ENCODE measurements at regions not wholly inside any gene's neighbourhood (a gene's known extent, or its start where the extent isn't known, plus 50 kb on each side); places are given as distances from the start of the nearest gene placed in this dataset.
A peak's percentile ranks its signal among the peaks of the same experiment; 100 is the strongest.

DNA sequence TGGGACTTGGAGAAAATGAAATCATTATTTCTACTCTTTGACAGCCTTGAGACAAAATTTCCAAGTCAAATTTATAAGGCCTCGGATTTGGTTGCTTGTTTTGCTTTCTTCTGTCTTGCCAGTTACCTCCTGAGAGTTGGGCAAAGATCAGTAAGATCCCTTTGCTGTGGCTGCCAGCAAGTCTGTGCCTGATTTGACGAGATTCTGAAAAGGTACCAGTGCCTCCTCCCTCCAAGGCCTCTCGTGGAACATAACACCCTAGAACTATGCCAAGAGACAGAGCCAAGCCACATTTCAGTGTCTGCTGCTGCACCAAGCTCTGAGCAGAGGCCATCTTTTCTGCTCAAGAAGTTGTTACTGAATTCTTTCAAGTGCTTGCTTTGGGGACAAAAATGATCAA lies 61.0 kb downstream of the GTPBP8 start:
- FAIRE-seq (no peak), DNase-seq (ENCODE audit: low spot score) (no peak)

DNA sequence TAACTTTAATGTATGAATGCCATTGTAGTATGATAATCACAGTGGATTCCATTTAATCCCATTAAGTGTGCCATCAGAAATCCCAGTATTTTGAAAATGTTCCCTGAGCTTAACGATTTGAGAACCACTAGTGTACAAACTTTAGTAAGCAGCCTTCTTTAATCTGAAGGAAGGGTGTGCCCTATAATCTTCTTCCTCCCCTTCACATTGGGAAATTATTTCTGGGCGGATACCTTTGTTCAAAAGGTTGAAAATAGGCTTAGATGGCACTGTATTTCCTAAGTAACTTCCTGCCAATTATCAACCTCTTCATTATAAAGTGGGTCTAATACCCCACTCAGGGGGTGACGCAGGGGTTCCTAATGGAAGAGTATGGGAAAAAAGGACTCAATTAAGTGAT lies 62.4 kb downstream of the GTPBP8 start:
- DNase-seq (ENCODE audit: low spot score) (no peak), FAIRE-seq (no peak)

DNA sequence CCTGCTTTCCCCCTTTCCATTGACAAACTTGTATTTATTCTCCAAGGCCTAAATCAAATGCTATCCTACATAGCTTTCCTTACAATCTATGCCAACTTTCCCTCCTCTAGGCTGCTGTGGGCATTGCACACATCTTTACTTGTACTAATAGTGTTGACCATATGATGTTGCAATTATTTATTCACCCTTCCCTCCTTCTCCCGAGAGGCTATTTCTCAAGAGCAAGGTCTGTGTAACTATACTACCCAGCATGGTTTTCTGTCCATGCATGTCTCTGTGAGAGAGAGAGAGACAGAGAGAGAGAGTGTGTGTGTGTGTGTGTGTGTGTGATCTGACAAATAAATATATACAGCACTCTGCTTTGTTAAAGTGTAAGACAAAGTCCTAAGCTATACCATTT lies 63.8 kb downstream of the GTPBP8 start:
- DNase-seq (ENCODE audit: low spot score) (no peak), FAIRE-seq (no peak)

DNA sequence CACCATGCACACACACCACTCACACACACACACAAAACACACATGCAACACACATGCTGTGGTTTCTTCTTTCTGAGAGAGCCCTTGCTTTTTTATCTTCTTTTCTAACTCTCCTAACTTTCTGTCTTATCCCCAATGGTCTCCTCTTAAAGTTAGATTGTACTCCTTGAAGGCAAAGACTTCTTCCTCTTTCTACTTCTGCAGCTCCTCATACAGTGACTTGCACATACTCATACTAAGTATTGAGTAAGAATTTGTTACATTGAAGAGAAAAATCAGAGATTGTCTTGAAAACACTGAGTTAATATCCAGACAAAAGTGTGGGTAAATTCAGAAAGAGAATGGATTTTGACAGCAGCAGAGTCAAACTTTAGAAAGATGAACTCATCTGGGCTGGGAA lies 64.4 kb downstream of the GTPBP8 start:
- no peak for DNase-seq (ENCODE audit: low spot score)
- no peak for FAIRE-seq

DNA sequence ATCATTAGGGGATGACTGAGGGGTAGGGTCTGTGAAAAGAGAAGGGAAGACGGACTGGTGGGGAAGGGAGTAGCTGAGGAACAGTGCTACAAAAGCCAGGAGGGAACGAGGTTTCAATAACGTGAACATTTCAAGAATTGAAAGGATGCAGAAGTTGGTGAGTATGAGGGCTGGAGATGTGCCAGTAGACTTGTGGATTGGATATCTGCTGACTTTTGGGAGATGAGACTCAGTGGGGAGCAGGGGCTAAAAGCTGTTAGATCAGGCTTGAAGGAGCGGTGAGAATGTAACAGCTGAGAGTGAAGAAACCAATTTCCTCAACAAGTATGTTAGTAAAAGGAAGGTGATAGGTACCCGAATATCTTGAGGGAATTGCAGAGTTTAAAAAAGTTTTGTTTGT lies 65.2 kb downstream of the GTPBP8 start:
- no peak for DNase-seq (ENCODE audit: low spot score)
- FAIRE-seq = no peak

DNA sequence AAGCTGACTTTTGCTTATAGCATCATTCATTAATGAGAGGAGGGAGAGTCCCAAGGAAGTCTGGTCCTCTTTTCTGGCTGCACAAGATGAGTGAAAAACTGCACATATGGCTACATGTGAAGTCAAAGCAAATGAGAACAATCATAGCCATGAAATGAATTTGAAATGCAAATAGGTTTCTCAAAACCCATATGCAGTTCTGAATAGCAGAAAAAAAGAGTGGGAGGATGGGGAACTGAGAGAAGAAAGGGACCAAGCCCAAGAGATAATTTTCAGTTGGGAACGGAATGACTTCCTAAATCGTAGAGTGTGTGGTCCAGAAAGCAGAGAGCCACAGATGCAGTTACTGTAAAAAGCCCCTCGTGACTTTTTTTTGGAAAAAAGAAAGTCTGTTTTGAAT lies 66.3 kb downstream of the GTPBP8 start:
- no peak for DNase-seq (ENCODE audit: low spot score)
- FAIRE-seq = no peak

DNA sequence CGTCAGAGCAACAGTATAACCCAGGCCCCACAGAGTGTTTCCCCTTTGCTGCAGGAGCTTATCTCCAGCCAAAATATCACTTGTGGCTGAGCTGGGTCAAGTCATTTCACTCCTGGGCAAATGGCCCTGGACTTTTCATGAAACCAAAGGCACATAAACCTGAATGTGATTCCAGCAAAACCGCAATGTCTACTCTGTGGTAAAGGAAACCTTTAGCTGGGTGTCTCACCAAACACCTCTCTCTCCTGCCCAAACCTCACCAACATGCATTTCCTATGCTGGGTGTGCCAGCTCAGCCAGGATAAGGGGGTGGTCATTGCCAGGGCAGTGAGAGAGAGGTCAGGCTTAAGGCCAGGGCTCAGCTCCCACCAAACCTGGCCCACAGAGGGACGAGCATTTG lies 67.4 kb downstream of the GTPBP8 start:
- no peak for FAIRE-seq
- no peak for DNase-seq (ENCODE audit: low spot score)

DNA sequence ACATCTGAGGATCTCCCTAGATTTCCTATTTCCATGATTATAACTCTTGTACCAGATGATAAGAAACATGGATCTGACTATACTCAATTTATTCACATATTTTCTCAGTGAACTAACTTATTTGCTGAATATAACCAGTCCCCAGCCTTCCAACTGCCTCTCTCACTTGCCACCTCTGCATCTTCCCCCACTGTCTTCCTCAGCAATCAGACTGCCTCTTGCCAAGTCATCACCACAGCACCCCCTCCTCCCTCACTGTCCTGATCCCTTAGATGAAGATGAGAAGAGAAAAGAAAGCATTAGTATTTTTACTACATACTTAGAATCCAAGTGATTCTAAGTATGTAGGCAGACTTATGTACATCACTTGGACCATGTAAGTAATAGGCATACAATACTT lies 71.9 kb downstream of the GTPBP8 start:
- FAIRE-seq (no peak), DNase-seq (ENCODE audit: low spot score) (no peak)

DNA sequence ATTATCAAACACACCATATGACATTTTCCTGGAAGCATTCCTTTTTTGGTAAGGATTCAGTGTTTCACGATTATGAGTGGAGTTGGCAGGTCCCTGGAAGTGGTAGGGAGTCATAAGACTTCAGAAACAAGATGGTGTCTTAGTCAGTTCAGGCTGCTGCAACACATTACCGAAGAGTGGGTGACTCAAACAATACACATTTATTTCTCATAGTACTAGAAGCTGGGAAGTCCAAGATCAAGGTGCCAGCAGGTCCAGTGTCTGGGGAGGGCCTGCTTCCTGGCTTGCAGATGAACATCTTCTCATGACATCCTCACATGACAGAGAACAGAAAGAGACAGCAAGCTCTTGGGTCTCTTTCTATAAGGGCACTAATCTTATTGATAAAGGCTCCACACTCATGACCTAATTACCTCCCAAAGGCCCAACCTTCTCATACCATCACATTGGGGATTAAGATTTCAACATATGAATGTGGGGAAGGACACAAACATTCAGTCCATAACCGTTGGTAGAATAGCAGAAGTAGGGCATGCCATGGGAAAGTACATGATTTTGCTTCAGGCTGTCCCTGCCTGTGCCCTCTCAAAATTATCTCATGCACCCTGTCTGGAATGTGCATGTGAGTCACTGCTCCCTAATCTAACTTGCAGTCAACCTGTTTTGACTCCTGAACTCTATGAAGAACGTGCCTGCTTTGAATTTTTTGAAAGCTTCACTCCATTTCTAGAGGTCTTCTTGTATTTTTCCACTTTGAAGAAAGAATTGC lies 72.5 kb downstream of the GTPBP8 start:
- DNase-seq (ENCODE audit: low spot score) = no peak
- no peak for FAIRE-seq

DNA sequence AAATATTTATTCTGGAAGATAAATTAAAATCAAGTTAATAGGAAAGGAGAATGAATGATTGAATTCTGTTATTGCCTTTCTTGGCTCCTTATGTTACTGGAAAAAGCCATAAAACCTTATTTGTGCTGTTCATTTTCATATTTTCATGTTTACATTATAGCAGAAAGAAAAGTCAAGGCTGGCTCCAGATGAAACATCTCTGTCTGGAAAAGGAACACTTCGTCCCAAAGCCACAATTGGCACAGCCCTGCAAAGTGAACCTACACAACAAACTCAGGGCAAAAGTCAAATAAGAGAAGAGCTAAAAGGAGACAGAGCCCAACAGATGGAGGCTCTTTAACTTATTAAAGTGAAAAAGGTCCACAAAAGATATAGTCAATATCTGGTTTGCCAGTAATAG lies 73.4 kb downstream of the GTPBP8 start:
- FAIRE-seq = no peak
- no peak for DNase-seq (ENCODE audit: low spot score)

DNA sequence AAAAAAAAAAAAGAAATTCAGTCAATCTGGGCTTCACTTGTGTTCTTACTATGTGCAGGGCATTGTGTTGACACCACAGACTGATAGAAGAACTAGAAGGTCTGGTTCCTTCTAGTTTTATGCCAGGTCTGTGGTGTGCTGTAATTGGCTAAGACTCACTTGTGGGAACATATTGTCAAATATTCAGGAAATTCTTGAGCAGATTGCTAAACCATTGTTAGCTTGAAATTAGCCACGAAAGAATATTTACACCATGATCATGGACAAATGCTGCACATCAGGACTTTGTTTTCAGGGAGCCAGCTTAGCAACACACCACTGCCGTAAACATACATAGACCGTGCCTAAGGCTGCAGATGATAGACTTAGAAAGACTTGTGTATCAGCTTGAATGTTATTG lies 74.6 kb downstream of the GTPBP8 start:
- no peak for DNase-seq (ENCODE audit: low spot score)
- FAIRE-seq = no peak

DNA sequence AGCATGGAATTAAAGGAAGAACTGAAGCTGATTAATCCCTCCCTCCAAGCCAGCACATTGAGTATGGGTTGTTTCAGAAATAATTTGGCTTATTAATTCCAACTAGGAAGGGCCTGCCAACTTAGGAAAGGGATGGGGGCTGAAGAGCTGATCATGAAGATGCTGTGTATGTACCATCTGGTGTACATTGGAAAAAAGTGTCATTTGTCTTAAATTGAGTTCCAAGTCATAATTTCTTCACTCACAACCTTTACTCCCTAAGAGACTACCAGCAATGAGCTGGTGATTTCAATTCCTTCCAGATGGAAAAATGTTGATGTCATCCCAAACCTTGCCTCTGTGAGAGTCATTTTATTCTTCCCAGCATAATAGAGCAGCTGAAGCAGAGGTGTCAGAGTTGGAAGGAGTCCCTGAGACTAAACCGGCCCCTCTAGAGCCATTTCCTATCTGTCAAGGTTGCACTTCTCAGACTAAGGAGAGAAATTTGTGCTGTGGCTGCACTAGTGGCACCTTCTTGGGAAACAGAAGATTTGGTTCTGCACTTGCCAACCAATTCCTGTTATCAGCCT lies 79.4 kb downstream of the GTPBP8 start:
- peak; percentile 69 for FAIRE-seq
- DNase-seq (ENCODE audit: low spot score) = no peak

DNA sequence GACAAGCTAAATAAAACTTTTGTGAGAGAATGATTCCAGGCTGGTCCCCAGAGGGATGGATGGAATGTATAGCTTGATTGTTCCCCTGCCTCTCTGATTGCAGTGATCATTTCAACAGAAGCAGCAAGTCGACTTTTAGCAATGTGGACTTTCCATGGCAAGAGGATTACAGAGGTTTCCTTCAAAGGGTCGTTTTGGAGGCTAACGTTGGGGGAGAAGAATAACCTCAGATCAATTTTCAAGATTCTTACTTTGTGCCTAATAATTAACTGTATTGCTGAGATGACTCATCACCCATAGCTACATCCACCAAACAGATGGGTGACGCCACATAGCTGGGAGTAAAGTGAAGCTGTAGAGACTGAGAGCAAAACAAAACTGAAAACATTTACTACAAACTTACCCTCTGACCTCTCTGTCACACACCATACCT lies 79.9 kb downstream of the GTPBP8 start:
- no peak for FAIRE-seq

DNA sequence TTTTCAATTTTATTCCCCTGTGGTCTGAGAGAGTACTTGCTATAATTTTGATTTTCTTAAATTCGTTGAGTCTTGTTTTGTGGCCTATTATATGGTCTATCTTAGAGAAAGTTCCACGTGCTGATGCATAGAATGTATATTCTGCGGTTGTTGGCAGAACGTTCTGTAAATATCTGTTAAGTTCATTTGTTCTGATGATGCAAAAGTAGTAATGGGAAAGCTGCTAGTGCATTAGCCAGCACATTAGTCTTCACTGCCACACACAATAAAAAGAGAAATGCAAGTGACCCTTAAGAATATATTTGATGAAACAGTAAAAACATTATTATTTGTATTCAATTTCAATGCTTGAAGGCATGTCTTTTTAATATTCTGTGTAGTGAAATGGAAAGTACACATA lies 84.8 kb downstream of the GTPBP8 start:
- FAIRE-seq = no peak
- DNase-seq (ENCODE audit: low spot score) = no peak

More for the DNA sequence above, 79.9 kb downstream of the GTPBP8 start:
- no peak for DNase-seq (ENCODE audit: low spot score)

DNA sequence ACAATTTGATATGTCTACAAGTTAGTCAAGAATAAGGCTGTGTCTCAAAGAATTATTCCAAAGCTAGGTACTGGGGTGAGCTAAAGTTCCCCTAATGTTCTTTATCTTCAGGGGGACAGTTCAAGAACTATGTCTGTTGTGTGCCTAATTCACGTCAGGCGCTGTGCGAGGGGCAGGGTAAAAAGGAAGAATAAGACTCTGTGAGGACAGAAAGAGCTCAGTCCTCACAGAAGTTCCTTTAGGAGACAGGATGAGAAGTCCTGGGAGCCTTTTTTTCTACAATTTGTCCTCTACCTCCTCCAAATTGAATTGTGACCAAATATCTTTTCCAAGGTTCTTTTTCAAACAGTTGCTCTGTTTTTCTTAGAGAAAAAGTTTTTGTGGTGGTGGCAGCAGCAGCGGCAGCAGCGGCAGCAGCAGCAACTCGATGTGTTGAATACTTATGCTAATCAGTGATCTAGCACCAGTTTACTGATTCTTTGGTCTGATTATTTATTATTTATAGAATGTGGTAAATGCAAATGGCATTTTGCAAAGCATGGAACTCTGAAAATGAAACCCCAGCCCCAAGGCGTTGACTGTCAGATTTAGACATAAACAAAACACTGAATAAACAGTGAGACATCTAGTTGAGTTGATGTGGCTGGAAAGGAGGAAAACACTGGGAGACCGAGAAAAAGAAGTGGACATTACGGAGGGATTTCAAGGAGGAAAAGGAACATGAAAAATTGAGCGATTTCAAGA lies 88.6 kb downstream of the GTPBP8 start:
- DNase-seq (ENCODE audit: low spot score) (no peak), FAIRE-seq (no peak)

DNA sequence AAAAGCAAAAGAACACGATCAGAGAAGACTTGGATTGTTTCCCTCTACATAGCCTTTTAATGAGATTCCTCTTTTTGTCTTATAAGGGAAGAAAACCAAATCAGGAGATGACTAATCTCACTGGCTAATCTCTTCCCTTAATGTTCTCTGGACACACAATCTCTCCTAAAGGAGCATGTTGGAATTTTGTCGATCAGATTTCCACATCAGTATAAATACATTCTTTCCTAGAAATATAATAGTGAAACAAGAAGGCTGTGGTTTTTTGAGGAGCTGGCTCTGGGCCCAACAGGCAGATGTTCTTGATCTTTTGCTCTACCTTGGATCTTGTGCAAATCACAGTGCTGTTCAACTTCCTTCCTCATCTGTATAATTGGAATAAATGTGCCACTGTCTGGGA lies 94.0 kb downstream of the GTPBP8 start:
- DNase-seq (ENCODE audit: low spot score) (peak; percentile 52), FAIRE-seq (no peak)

DNA sequence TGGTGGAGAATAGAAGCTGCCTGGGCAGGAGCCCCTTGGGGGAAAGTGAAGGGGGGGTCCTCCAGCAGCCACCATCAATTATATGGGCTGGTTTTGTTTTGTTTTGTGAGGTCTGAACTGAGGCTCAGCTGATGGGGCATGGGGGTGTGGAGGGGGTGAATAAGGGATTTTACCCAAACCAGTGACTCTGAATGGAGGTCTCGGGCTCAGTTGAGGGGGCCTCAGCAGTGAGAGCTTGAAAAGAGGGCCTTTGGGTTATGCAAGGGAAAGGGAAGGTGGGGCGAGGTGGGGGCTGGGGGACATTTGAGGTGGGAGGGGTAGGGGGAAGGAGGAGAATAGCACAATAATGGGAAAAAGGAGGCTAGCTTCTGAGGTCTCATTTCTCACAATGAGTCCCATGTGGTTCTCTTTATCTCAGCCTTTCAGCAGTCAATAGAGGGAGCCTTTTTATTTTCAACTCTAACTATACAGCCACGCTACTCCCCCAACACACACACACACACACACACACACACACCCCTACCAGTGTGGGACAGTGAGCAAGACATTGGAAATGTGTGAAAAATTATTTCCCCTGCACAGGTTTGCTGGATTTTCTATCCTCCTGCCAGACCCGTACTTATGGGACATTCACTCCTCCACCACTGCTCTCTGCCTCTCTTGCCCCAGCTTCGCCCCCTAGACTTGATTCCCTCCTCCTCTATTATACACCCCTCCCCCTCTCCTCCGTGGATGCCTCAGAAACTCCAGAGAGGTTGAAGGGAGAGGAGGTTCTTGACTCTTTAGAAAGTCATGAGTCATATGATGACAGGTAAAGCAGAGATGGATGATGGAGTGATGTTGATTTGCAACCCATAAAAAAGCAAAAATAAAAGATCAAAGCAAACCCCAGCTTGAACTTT lies 96.0 kb downstream of the GTPBP8 start:
- DNase-seq (ENCODE audit: low spot score) (peak; percentile 57), FAIRE-seq (peak; percentile 79)

DNA sequence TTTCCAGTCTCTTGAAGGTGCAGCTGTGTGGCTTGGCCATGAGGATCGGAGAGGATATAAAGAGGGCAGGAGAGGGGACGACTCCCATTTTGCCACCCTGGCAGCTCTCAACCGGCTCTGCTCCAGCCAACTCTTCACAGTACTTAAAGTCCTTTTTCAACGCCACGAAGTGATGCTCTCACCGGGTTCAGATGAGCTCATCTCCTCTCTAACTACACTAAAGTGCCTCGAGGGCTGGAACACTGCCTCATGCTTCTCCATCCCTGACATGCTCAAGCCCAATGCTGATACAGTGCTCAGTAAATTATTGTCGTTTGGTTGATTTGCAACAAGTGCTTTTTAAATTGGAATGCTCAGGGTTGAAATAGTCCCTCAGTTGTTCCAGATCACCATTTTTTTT lies 97.8 kb downstream of the GTPBP8 start:
- no peak for FAIRE-seq
- DNase-seq (ENCODE audit: low spot score) = no peak

DNA sequence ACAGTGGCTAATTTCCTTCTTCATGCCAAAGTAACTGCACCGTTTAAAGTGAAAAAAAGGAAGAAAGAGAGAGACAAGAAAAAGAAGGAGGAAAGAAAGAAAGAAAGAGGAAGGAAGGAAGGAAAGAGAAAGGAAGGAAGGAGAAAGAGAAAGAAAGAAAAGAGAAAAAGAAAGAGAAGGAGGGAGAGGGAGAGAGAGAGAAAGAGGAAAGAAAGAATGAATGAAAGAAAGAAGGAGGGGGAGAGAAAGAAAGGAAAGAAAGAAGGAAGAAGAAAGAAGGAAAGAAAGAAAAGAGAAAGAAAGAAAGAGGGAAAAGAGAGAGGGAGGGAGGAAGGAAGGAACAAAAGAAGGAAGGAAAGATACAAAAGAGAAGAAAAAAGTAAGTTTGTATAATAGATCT lies 100.6 kb downstream of the GTPBP8 start:
- DNase-seq (ENCODE audit: low spot score) (no peak), FAIRE-seq (no peak)

DNA sequence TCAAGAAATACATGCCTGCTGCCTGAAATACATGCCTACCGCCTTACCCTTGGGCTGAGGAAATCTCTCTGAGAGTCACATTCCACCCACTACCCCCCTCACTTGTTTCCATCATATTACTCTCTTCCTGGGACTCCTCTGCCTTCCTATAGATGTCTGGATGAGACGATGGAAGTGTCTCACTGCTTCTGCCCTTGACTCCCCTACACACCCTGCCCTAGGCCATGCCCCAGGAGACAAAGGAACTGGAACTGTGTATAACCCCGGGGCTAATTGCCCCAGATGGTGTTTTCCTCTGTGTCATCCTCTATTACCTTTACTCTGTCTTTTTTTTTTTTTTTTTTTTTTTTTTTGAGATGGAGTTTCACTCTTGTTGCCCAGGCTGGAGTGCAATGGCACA lies 102.0 kb downstream of the GTPBP8 start:
- DNase-seq (ENCODE audit: low spot score) = no peak
- no peak for FAIRE-seq

DNA sequence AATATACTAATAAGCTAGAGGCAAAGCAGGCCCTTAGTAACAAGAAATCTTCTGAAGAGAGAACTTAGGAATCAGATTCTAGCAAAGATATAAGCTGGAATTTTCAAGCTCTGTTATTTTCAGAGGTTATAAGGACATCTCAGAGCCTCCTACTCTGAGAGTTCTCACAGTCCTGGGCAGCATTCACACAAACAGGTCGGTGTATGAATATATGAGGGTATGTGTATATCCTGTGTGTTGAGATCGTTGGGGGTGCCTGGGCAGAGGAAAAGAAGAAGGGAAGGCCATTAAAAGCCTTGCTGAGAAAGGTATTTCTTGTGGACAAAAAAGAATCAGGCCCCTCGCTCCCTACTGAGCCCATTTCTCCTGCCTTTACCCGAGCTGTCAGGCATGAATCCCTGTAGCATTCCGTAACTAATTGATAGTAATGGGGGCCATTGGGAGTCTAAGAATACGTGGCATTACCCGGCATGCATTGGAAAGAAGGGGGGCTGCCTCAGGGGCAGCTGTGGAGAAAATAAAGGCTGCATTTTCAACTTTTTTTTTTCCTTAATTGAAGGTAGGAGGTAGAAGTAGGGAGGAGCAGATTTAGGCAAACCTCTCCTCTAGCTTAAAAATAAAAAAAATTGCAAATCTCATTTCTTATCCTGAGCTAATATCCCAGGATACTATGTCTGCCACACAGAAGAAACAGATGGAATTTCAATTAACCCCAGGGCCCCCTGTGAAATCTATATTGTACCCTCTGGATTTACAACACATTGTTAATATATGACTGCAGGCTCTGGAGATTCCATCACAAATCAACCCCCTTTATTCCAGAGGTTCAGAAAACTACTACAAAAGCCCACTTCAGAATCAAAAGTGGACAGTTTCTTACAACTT lies 103.8 kb downstream of the GTPBP8 start:
- no peak for DNase-seq (ENCODE audit: low spot score)

More for the DNA sequence above, 103.8 kb downstream of the GTPBP8 start:
- FAIRE-seq = no peak

Data from urothelium cell line (cell line).